ENCODE measurements at regions not wholly inside any gene's neighbourhood (a gene's known extent, or its start where the extent isn't known, plus 50 kb on each side); places are given as distances from the start of the nearest gene placed in this dataset.
"Not testable (repeated sequence)": the region's sequence is repeated elsewhere in the genome, so short reads cannot be mapped to it uniquely, and the experiment has no call there.

DNA sequence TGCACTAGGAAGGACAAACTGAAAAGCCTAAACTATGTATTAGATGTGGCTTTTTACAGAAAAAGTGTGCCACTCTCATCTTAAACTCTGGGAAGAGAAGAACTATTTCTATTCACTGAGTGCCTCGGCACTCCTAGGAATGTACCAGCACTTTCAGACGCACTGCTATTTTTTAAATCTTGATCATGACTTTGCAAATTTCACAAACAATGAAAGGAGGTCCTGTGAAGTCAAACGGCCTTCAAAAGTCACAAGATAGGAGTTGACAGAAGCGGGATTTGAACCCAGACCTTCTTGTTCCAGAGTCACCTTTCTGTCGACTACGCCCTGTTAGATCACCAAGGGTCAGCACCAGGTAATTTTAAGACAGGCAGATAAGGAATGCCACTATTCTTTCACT is 365.4 kb downstream of the VRK1 start:
- H3K4me3 Mint-ChIP-seq: no peak overlapping the region
- peaks cover 12% of the 10 kb centered on the region for H3K9me3 Mint-ChIP-seq
- no peak for DNase-seq
- no peaks in the 10 kb centered on the region for H3K4me1 Mint-ChIP-seq
- TF ChIP-seq, protein P1, sequence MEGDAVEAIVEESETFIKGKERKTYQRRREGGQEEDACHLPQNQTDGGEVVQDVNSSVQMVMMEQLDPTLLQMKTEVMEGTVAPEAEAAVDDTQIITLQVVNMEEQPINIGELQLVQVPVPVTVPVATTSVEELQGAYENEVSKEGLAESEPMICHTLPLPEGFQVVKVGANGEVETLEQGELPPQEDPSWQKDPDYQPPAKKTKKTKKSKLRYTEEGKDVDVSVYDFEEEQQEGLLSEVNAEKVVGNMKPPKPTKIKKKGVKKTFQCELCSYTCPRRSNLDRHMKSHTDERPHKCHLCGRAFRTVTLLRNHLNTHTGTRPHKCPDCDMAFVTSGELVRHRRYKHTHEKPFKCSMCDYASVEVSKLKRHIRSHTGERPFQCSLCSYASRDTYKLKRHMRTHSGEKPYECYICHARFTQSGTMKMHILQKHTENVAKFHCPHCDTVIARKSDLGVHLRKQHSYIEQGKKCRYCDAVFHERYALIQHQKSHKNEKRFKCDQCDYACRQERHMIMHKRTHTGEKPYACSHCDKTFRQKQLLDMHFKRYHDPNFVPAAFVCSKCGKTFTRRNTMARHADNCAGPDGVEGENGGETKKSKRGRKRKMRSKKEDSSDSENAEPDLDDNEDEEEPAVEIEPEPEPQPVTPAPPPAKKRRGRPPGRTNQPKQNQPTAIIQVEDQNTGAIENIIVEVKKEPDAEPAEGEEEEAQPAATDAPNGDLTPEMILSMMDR (IDR thresholded peaks at IDR 0.05): no peak
- H3K27ac Mint-ChIP-seq: no peak overlapping the region
- ChIA-PET POLR2A (no interaction called here), CTCF (no interaction called here)
- intact Hi-C loops (cut with micrococcal nuclease): no loop called here
- ATAC-seq (ENCODE audit: low read depth): no peak
- H3K36me3 Mint-ChIP-seq (ENCODE audit: low read depth): no peaks in the 10 kb centered on the region
- peaks cover 4% of the 10 kb centered on the region for H3K27me3 Mint-ChIP-seq

DNA sequence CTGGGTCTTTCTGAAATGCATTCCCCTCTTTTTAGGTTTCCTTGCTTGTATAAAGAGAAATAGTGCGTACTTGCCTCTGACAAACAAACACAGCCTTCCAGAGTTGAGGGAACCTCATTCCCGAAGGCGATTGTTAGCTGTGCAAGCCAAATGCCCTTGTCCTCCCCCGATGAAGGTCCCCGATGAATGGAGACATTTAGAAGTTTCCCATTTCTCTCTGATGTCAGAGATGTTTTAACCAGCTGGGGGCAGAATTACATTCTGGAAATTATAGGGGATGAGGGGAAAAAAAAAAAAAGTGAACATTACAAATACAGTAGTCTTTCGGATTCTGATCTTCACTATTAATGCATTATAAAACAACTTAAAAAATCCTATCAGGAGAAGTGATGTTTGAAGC is 366.8 kb downstream of the VRK1 start:
- H3K9me3 Mint-ChIP-seq: peaks cover 8% of the 10 kb centered on the region
- ATAC-seq (ENCODE audit: low read depth) (no peak), DNase-seq (no peak)
- H3K27ac Mint-ChIP-seq: no peak overlapping the region
- intact Hi-C loops (cut with micrococcal nuclease): no loop called here
- peaks cover 4% of the 10 kb centered on the region for H3K27me3 Mint-ChIP-seq
- H3K36me3 Mint-ChIP-seq (ENCODE audit: low read depth): no peaks in the 10 kb centered on the region
- H3K4me3 Mint-ChIP-seq: no peak overlapping the region
- TF ChIP-seq, protein P1 (IDR thresholded peaks at IDR 0.05): no peak
- no peaks in the 10 kb centered on the region for H3K4me1 Mint-ChIP-seq
- CTCF ChIA-PET: interaction anchor here (0.6 kb wide), 1 partner anchor 818 kb away, joined by 3 read pairs; no protein-coding TSS in a partner anchor
- POLR2A ChIA-PET: no interaction called here

DNA sequence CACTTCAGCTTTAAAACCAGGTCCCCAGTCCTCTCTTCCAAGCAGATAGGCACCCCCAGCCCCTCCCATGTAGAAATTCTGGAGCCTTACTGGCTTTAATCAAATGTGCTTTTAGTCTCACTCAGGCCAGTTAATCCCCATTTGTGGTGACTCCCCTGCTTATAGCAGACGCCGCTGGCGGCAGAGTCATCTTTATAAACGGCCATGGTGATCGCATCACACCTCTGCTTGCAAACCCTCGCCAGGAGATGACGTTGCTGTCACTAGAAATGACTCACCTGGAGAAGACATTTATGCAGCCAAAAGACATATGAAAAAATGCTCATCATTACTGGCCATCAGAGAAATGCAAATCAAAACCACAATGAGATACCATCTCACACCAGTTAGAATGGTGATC is 369.3 kb downstream of the VRK1 start:
- ChIA-PET CTCF (no interaction called here), POLR2A (no interaction called here)
- Mint-ChIP-seq H3K36me3 (ENCODE audit: low read depth) (no peaks in the 10 kb centered on the region), H3K4me1 (no peaks in the 10 kb centered on the region), H3K27ac (no peak overlapping the region), H3K4me3 (no peak overlapping the region), H3K27me3 (peaks cover 4% of the 10 kb centered on the region), H3K9me3 (peaks cover 2% of the 10 kb centered on the region)
- no peak for DNase-seq
- no peak for ATAC-seq (ENCODE audit: low read depth)
- intact Hi-C loops (cut with micrococcal nuclease): no loop called here
- TF ChIP-seq, protein P1 (IDR thresholded peaks at IDR 0.05): no peak

DNA sequence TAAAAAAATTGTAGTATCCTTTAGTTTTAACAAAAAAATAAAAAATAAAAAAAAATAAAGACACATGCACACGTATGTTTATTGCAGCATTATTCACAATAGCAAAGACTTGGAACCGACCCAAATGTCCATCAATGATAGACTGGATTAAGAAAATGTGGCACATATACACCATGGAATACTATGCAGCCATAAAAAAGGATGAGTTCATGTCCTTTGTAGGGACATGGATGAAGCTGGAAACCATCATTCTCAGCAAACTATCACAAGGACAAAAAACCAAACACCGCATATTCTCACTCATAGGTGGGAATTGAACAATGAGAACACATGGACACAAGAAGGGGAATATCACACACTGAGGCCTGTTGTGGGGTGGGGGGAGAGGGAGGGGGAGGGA is 370.4 kb downstream of the VRK1 start:
- H3K36me3 Mint-ChIP-seq (ENCODE audit: low read depth); intact Hi-C loops (cut with micrococcal nuclease); H3K27me3 Mint-ChIP-seq; H3K27ac Mint-ChIP-seq; H3K4me3 Mint-ChIP-seq; ATAC-seq (ENCODE audit: low read depth); POLR2A ChIA-PET; H3K9me3 Mint-ChIP-seq; DNase-seq; CTCF ChIA-PET; H3K4me1 Mint-ChIP-seq: not testable (repeated sequence)

DNA sequence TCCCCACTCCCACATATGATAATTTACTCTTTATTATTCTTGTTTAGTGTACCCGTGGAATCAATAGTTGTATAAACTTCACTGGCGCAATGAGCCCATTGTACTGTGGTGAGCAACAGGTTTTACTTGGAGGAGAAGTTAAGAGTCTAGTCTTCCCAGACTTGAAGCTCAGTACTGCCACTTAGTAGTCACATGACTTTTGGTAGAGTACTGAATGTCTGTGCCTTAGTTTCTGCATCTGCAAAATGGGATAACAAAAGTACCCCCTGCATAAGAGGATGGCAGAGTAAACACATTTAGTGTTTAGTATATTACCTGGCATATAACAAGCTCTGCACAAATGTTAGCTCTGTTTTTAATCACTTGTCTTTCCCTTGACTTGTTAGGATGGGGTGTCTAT is 375.5 kb downstream of the VRK1 start:
- CTCF ChIA-PET: no interaction called here
- Mint-ChIP-seq H3K4me1 (peaks cover 8% of the 10 kb centered on the region), H3K27ac (no peak overlapping the region), H3K9me3 (peaks cover 11% of the 10 kb centered on the region), H3K36me3 (ENCODE audit: low read depth) (no peaks in the 10 kb centered on the region), H3K4me3 (no peak overlapping the region), H3K27me3 (no peaks in the 10 kb centered on the region)
- TF ChIP-seq, protein P1 (IDR thresholded peaks at IDR 0.05): no peak
- intact Hi-C loops (cut with micrococcal nuclease): no loop called here
- ATAC-seq (ENCODE audit: low read depth) (no peak), DNase-seq (no peak)
- POLR2A ChIA-PET: no interaction called here

DNA sequence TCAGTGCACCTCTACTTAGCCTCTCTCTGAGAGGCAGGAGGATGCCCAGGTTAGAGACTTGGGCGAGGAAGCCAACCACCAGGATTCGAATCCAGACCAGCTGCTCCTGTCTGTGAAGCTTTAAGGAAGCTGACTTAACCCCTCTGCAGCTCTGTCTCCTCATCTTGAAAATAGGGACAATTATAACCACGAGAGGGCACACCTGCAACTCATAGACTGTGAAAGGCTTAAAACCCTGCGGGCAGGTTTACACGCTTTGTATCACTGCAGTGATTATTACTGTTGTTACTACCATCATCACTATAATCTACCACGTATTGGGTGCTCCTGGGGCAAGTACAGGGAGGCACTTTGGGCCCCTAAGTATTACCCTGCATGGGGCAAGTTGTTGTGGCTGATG is 379.8 kb downstream of the VRK1 start:
- Mint-ChIP-seq H3K36me3 (ENCODE audit: low read depth) (no peaks in the 10 kb centered on the region), H3K4me3 (no peak overlapping the region), H3K27ac (no peak overlapping the region), H3K4me1 (peaks cover 25% of the 10 kb centered on the region), H3K27me3 (peaks cover 4% of the 10 kb centered on the region), H3K9me3 (peaks cover 12% of the 10 kb centered on the region)
- ChIA-PET POLR2A (no interaction called here), CTCF (no interaction called here)
- ATAC-seq (ENCODE audit: low read depth) (no peak), DNase-seq (no peak)
- intact Hi-C loops (cut with micrococcal nuclease): no loop called here
- TF ChIP-seq, protein P1 (IDR thresholded peaks at IDR 0.05): no peak

Data from activated B cell treated with CpG ODN at 0.5 μM for 24 hours (primary cell).